ENCODE measurements at regions not wholly inside any gene's neighbourhood (a gene's known extent, or its start where the extent isn't known, plus 50 kb on each side); places are given as distances from the start of the nearest gene placed in this dataset.

- no peak for TF ChIP-seq EZH2 (IDR thresholded peaks at IDR 0.05)
- TF ChIP-seq EZH2phosphoT487 (IDR thresholded peaks at IDR 0.05), result no peak
- TF ChIP-seq, protein P1, sequence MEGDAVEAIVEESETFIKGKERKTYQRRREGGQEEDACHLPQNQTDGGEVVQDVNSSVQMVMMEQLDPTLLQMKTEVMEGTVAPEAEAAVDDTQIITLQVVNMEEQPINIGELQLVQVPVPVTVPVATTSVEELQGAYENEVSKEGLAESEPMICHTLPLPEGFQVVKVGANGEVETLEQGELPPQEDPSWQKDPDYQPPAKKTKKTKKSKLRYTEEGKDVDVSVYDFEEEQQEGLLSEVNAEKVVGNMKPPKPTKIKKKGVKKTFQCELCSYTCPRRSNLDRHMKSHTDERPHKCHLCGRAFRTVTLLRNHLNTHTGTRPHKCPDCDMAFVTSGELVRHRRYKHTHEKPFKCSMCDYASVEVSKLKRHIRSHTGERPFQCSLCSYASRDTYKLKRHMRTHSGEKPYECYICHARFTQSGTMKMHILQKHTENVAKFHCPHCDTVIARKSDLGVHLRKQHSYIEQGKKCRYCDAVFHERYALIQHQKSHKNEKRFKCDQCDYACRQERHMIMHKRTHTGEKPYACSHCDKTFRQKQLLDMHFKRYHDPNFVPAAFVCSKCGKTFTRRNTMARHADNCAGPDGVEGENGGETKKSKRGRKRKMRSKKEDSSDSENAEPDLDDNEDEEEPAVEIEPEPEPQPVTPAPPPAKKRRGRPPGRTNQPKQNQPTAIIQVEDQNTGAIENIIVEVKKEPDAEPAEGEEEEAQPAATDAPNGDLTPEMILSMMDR (IDR thresholded peaks at IDR 0.05), result no peak
Measured at GRCh38 chr6:62819640-62820039, 391.6 kb upstream of the FKBP1C start.
